ENCODE measurements at regions not wholly inside any gene's neighbourhood (a gene's known extent, or its start where the extent isn't known, plus 50 kb on each side); places are given as distances from the start of the nearest gene placed in this dataset.

DNA sequence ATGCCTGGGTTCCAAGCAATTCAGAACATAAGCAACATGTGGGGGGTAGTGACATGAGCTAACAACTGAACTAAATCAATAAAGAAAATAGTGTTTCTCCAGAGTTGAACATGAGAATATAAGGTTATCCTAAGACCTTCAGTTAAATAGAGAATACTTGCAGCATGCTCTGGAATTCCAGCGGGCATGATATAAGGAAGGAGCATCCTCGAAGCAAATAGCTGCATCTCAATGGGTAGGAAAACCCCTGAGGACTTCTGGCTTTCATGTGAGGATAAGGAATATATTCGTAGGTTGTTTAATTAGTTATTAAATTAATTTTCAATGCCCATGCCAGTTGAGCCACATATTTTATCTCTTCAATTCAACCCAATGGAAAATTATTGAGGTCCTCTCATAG, 631.2 kb upstream of the EPHA7 start:
- no peak overlapping the region for H3K23ac ChIP-seq (ENCODE audit: low read length)
- no peak overlapping the region for H4K91ac ChIP-seq (ENCODE audit: low read depth, low read length)
- no peak overlapping the region for H3K18ac ChIP-seq (ENCODE audit: low read length)
- H3K79me2 ChIP-seq (ENCODE audit: control insufficient read depth, insufficient read depth, low read length, poor library complexity), result no peaks in the 10 kb centered on the region
- H2AFZ ChIP-seq (ENCODE audit: insufficient read depth, low read length, poor library complexity), result no peak overlapping the region
- no peak overlapping the region for H3K27ac ChIP-seq (ENCODE audit: low read depth, low read length)
- no peak for DNase-seq
- H4K8ac ChIP-seq (ENCODE audit: low read depth, low read length), result no peak overlapping the region
- no peak overlapping the region for H3K9ac ChIP-seq (ENCODE audit: low read length)
- H3K14ac ChIP-seq (ENCODE audit: low read length), result no peak overlapping the region
- no peak overlapping the region for H4K12ac ChIP-seq (ENCODE audit: low read depth, low read length)
- no peak overlapping the region for H2BK5ac ChIP-seq (ENCODE audit: low read depth, low read length, poor library complexity)
- WGBS (ENCODE audit: extremely low coverage, insufficient coverage, insufficient read length), result no CpG with 5 or more reads among the region's 3 CpGs
- H2BK120ac ChIP-seq (ENCODE audit: insufficient read depth, low read length, poor library complexity), result no peak overlapping the region
- no peaks in the 10 kb centered on the region for H3K36me3 ChIP-seq (ENCODE audit: control insufficient read depth in 1 of 2, insufficient read depth in 2 of 2, low read length in 2 of 2)
- no peak overlapping the region for H3K4ac ChIP-seq (ENCODE audit: low read depth, low read length)
- no peak overlapping the region for H3K4me3 ChIP-seq (ENCODE audit: low read depth, low read length)
- H2BK12ac ChIP-seq (ENCODE audit: low read length), result no peak overlapping the region
- no peak overlapping the region for H3K4me2 ChIP-seq (ENCODE audit: low read length)
- no peaks in the 10 kb centered on the region for H3K27me3 ChIP-seq (ENCODE audit: insufficient read depth, low read length)
- no peaks in the 10 kb centered on the region for H3K9me3 ChIP-seq (ENCODE audit: insufficient read depth, low read depth, low read length)
- no peaks in the 10 kb centered on the region for H3K79me1 ChIP-seq (ENCODE audit: low read length)
- no peak overlapping the region for H2AK5ac ChIP-seq (ENCODE audit: low read length)
- no peaks in the 10 kb centered on the region for H3K4me1 ChIP-seq (ENCODE audit: control insufficient read depth in 1 of 2, insufficient read depth in 2 of 2, low read length in 2 of 2)

DNA sequence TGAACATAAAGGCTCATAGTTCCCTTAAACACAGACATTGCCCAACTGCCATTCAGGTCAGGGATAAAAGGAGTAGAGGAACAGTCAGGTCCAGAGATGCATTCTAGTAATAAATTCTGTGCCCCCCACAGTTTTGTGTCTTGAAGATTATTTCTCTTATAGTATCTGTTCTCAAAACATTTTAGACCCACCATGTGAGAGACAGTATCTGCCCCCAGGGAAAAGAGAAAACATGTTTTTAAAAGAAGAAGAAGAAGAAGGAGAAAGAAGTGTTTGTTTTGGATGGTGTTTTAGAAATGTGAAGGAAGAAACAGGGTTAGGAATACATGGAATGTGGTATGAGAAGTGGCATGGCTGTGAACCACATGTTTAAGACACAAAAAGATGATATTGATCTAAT, 629.6 kb upstream of the EPHA7 start:
- H3K79me2 ChIP-seq (ENCODE audit: control insufficient read depth, insufficient read depth, low read length, poor library complexity), result no peaks in the 10 kb centered on the region
- no peak overlapping the region for H3K4me3 ChIP-seq (ENCODE audit: low read depth, low read length)
- H3K23ac ChIP-seq (ENCODE audit: low read length), result no peak overlapping the region
- no peaks in the 10 kb centered on the region for H3K27me3 ChIP-seq (ENCODE audit: insufficient read depth, low read length)
- no peaks in the 10 kb centered on the region for H3K36me3 ChIP-seq (ENCODE audit: control insufficient read depth in 1 of 2, insufficient read depth in 2 of 2, low read length in 2 of 2)
- no peak overlapping the region for H3K4ac ChIP-seq (ENCODE audit: low read depth, low read length)
- no peak overlapping the region for H2AFZ ChIP-seq (ENCODE audit: insufficient read depth, low read length, poor library complexity)
- H2BK5ac ChIP-seq (ENCODE audit: low read depth, low read length, poor library complexity), result no peak overlapping the region
- no peak overlapping the region for H4K12ac ChIP-seq (ENCODE audit: low read depth, low read length)
- H3K27ac ChIP-seq (ENCODE audit: low read depth, low read length), result no peak overlapping the region
- no peak overlapping the region for H3K9ac ChIP-seq (ENCODE audit: low read length)
- H3K18ac ChIP-seq (ENCODE audit: low read length), result no peak overlapping the region
- no peak overlapping the region for H4K8ac ChIP-seq (ENCODE audit: low read depth, low read length)
- H2BK12ac ChIP-seq (ENCODE audit: low read length), result no peak overlapping the region
- no peak overlapping the region for H4K91ac ChIP-seq (ENCODE audit: low read depth, low read length)
- no peak overlapping the region for H2AK5ac ChIP-seq (ENCODE audit: low read length)
- no peaks in the 10 kb centered on the region for H3K9me3 ChIP-seq (ENCODE audit: insufficient read depth, low read depth, low read length)
- no peak overlapping the region for H3K4me2 ChIP-seq (ENCODE audit: low read length)
- DNase-seq, result no peak
- H3K14ac ChIP-seq (ENCODE audit: low read length), result no peak overlapping the region
- no peaks in the 10 kb centered on the region for H3K79me1 ChIP-seq (ENCODE audit: low read length)
- H2BK120ac ChIP-seq (ENCODE audit: insufficient read depth, low read length, poor library complexity), result no peak overlapping the region
- no peaks in the 10 kb centered on the region for H3K4me1 ChIP-seq (ENCODE audit: control insufficient read depth in 1 of 2, insufficient read depth in 2 of 2, low read length in 2 of 2)

DNA sequence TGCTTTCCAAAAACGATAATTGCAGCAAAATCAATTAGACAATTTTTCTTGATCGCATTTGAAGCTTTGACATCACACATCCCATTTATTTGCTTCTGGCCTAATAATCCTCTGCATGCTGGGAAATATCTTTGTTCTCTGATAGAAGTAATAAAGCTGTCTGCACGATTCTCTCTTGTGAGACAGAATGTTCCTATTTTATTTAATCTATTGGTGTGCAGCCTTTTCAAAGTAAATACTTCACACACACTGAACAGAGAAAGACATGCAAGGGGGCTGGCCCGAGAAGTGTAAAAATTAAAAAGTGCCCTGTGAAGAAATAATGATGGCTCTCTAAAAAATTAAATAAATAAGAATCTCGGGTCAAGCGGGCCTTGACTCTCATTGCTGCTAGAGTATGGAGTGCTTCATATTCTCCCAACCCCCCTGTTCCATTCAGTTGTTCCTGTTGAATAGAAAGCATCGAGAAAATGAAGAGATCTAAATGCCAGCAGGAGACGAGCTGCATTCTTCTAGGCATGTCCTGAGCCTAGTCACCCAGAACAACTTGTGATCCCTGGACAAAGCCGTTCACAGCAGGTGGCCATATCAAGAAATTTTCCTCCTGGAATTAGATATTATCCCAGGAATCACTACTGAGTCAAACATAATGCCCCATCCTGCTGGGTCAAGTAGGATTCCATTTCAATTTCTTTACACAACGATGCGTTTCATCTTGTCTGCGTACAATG, 625.9 kb upstream of the EPHA7 start:
- no CpG with 5 or more reads among the region's 12 CpGs for WGBS (ENCODE audit: extremely low coverage, insufficient coverage, insufficient read length)

DNA sequence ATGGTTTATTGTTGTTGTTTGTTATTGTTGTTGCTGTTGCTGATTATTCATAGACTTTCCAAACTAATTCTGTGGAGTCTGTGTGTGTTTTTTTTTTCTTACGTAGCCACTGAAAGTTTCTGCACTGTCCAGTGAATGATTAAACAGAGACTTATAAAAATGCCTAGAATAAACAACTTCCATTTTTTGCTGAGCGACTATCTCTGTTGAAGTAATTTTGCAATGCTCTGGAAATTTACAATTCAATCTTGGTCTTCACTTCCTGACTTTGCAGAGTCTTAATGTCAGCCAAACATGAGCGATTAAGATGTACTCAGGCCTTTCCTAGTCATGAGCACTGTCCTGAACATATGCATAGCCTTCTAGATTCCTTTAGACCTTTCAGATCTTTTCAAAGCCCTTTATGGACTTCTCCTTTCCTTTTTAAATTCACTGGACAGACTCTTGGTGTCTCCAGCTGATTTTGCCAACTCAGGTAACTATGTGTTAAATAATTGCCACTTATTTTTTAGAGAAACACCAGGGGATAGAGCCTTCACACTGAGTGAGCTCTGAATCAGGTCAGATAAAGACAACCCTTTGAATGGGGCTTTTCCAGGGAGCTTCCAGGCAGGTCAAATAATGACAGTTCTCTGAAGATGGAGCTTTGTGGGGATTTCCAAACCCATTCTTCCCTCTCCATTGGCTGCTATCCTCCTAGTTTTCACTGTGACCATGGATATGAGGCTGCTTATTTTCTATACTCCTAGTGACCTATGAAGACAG, 622.8 kb upstream of the EPHA7 start:
- Histone ChIP-seq H2AK5ac (ENCODE audit: low read length) (no peak overlapping the region), H3K79me2 (ENCODE audit: control insufficient read depth, insufficient read depth, low read length, poor library complexity) (no peaks in the 10 kb centered on the region), H3K18ac (ENCODE audit: low read length) (no peak overlapping the region), H3K4me3 (ENCODE audit: low read depth, low read length) (no peak overlapping the region), H2AFZ (ENCODE audit: insufficient read depth, low read length, poor library complexity) (no peak overlapping the region), H3K4me1 (ENCODE audit: control insufficient read depth in 1 of 2, insufficient read depth in 2 of 2, low read length in 2 of 2) (no peaks in the 10 kb centered on the region), H4K12ac (ENCODE audit: low read depth, low read length) (no peak overlapping the region), H3K4ac (ENCODE audit: low read depth, low read length) (no peak overlapping the region), H3K36me3 (ENCODE audit: control insufficient read depth in 1 of 2, insufficient read depth in 2 of 2, low read length in 2 of 2) (no peaks in the 10 kb centered on the region), H4K8ac (ENCODE audit: low read depth, low read length) (no peak overlapping the region), H3K27ac (ENCODE audit: low read depth, low read length) (no peak overlapping the region), H3K9ac (ENCODE audit: low read length) (no peak overlapping the region), H3K4me2 (ENCODE audit: low read length) (no peak overlapping the region), H3K27me3 (ENCODE audit: insufficient read depth, low read length) (no peaks in the 10 kb centered on the region), H3K23ac (ENCODE audit: low read length) (no peak overlapping the region), H3K79me1 (ENCODE audit: low read length) (no peaks in the 10 kb centered on the region), H4K91ac (ENCODE audit: low read depth, low read length) (no peak overlapping the region), H2BK12ac (ENCODE audit: low read length) (no peak overlapping the region), H2BK5ac (ENCODE audit: low read depth, low read length, poor library complexity) (no peak overlapping the region), H2BK120ac (ENCODE audit: insufficient read depth, low read length, poor library complexity) (no peak overlapping the region), H3K14ac (ENCODE audit: low read length) (no peak overlapping the region), H3K9me3 (ENCODE audit: insufficient read depth, low read depth, low read length) (peaks cover 1% of the 10 kb centered on the region)
- DNase-seq, result no peak
- no CpG with 5 or more reads among the region's 3 CpGs for WGBS (ENCODE audit: extremely low coverage, insufficient coverage, insufficient read length)

More for the DNA sequence above, 625.9 kb upstream of the EPHA7 start:
- no peak for DNase-seq
- Histone ChIP-seq H3K36me3 (ENCODE audit: control insufficient read depth in 1 of 2, insufficient read depth in 2 of 2, low read length in 2 of 2) (no peaks in the 10 kb centered on the region), H2BK120ac (ENCODE audit: insufficient read depth, low read length, poor library complexity) (no peak overlapping the region), H3K4ac (ENCODE audit: low read depth, low read length) (no peak overlapping the region), H4K12ac (ENCODE audit: low read depth, low read length) (no peak overlapping the region), H3K14ac (ENCODE audit: low read length) (no peak overlapping the region), H3K18ac (ENCODE audit: low read length) (no peak overlapping the region), H3K4me1 (ENCODE audit: control insufficient read depth in 1 of 2, insufficient read depth in 2 of 2, low read length in 2 of 2) (no peaks in the 10 kb centered on the region), H2AFZ (ENCODE audit: insufficient read depth, low read length, poor library complexity) (no peak overlapping the region), H4K91ac (ENCODE audit: low read depth, low read length) (no peak overlapping the region), H2AK5ac (ENCODE audit: low read length) (no peak overlapping the region), H3K79me2 (ENCODE audit: control insufficient read depth, insufficient read depth, low read length, poor library complexity) (no peaks in the 10 kb centered on the region), H2BK12ac (ENCODE audit: low read length) (no peak overlapping the region), H3K79me1 (ENCODE audit: low read length) (no peaks in the 10 kb centered on the region), H3K27me3 (ENCODE audit: insufficient read depth, low read length) (no peaks in the 10 kb centered on the region), H3K9me3 (ENCODE audit: insufficient read depth, low read depth, low read length) (no peaks in the 10 kb centered on the region), H3K23ac (ENCODE audit: low read length) (no peak overlapping the region), H4K8ac (ENCODE audit: low read depth, low read length) (no peak overlapping the region), H2BK5ac (ENCODE audit: low read depth, low read length, poor library complexity) (no peak overlapping the region), H3K4me2 (ENCODE audit: low read length) (no peak overlapping the region), H3K4me3 (ENCODE audit: low read depth, low read length) (no peak overlapping the region), H3K27ac (ENCODE audit: low read depth, low read length) (no peak overlapping the region), H3K9ac (ENCODE audit: low read length) (no peak overlapping the region)

All from trophoblast cell (in vitro differentiated cells and primary cell).